NCI-H1436 treated with DMSO at 0.1 percent for 48 hours (cell line): ENCODE measurements at regions not wholly inside any gene's neighbourhood (a gene's known extent, or its start where the extent isn't known, plus 50 kb on each side); places are given as distances from the start of the nearest gene placed in this dataset.
"Not testable (repeated sequence)": the region's sequence is repeated elsewhere in the genome, so short reads cannot be mapped to it uniquely, and the experiment has no call there.

Experiments used
- DNase-seq: peaks from one replicate; lab custom pipeline; 2025; lab: John Stamatoyannopoulos, UW

GRCh38 chr6:48735846-48736245, 624.8 kb upstream of the PTCHD4 start:
- no peak for DNase-seq

DNA sequence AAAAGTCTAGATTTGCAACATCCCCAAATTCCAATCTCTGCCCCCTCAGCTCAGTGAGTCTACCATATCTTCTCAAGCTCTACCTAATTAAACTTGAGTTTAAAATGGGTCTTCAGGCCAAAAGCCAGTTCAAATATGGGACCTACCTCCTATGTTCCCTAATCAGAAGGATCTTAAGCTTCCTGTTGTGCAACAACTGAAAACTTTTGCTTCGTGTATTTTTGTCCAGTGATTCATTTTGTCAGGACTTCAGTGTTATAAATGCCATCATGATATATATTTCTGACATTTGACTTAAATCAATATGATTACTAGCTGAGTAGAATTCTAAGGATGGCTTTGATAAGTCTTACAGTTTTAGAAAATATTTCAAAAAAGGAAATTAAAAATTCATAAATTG, 622.6 kb upstream of the PTCHD4 start:
- no peak for DNase-seq

DNA sequence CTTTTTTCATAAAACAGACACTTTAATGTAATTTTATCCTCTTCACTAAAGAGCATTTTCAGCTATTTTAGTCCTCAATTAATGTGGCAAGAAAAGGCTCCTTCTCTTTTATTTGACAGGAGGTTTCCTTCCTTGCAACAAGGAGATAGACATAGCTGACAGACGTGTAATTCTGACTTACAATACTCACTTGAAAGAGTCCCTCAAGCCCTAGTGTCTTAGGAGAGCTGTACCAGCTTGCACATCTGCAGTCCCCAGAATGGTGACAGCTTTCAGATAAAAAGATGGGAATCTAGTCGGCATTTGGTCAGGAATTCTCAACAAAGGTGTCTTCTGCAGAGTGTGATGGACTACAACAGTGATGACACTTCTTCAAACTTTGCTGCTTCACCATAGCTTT, 603.7 kb upstream of the PTCHD4 start:
- DNase-seq = no peak

- peak; percentile 23 for DNase-seq
These were observed 603.3 kb upstream of the PTCHD4 start for GRCh38 chr6:48714250-48714649.

- no peak for DNase-seq
These were observed 602.6 kb upstream of the PTCHD4 start for GRCh38 chr6:48713612-48714011.

- DNase-seq = no peak
These were observed 595.3 kb upstream of the PTCHD4 start for GRCh38 chr6:48706310-48706709.

- DNase-seq = no peak
These were observed 590.6 kb upstream of the PTCHD4 start for GRCh38 chr6:48701572-48701971.

DNA sequence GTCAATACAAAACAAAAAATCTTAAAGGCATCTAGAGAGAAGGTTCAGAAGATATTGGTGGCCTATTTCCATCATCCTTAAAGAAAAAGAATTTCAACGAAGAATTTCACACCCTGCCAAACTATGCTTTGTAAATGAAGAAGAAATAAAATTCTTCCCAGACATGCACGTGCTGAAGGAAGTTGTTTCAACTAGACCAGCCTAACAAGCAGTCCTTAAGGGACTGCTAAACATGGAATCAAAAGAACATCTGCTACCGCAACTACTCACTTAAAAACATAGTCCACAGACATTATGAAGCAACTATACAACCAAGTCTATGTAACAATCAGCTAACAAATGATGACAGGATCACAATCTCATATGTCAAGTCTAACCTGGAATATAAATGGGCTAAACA, 584.9 kb upstream of the PTCHD4 start:
- no peak for DNase-seq

DNA sequence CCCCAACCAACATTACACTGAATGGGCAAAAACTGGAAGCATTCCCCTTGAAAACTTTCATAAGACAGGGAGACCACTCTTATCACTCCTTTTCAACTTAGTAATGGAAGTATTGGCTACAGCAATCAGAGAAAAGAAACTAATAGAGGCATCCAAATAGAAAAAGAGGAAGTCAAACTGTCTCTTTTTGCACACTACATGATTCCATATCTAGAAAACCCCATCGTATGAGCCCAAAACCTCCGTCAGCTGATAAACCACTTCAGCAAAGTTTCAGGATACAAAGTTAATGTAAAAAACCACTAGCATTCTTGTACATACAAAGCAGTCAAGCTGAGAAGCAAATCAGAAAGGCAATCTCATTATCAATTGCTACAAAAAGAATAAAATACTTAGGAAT, 580.4 kb upstream of the PTCHD4 start:
- DNase-seq = no peak

DNA sequence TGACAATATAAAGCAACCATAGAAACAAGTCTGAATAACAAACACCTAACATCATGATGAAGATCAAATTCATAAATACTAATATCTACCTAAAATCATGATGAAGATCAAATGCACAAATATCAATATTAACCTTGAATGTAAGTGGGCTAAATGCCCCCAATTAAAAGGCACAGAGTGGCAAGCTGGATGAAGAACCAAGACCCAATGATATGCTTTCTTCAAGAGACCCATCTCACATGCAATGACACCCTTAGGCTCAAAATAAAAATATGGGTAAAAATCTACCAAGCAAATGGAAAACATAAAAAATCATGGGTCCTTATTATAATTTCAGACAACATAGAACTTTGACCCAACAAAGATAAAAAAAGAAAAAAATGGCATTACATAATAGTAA, 578.5 kb upstream of the PTCHD4 start:
- no peak for DNase-seq

DNA sequence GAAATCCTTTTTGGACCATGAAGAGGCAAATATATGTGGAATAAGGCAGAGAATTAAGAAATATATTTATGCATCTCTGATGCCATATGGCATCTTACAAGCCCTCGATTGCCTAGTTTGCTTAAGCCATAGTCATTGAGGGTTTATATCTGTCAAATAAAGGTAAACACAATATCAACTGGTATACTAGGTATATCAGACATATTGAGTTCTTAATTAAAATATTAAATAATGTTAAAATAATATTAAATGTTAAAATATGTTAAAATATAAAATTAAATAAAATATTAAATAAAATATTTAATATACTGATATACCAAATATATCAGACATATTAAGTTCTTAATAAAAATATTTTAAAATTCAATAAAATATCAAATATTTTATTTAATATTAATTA, 567.4 kb upstream of the PTCHD4 start:
- DNase-seq = no peak

DNA sequence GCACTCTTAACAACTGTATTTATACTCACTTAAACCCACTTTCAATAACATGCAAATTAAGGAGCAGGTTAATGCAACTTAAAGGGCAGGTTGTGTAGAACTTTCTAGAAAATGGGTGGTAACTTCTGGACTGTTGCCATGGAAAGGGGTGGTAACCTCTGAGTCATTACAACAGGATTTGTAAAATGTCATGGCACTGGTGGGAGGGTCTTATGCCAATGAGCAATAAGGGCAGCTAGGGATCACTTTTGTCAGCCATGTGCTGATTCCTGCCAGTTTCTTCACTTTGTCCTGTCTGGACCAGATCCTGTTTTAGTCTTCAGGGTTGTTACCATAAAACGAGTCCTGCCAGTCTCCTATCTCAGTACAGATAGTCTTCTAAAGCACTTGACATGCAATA, 560.5 kb upstream of the PTCHD4 start:
- no peak for DNase-seq

GRCh38 chr6:48670546-48670945, 559.5 kb upstream of the PTCHD4 start:
- DNase-seq = no peak

DNA sequence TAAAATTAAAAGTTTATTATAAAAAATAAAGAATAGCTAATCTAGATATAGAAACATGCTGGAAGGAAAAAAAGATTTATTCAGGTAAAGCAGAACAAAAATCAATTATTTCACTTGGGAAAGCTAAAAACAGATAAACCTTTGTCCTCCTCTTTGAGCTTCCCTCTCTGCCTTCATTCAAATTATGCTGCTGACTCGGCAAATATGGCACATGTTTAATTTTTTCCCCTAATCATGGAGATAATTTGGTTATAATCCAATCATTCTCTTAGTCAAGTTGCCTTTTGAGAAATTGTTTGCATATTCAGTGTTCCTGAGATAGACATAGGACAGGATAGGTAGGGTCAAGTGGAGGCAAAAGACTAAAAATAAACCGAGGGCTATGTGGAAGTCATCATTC, 556.8 kb upstream of the PTCHD4 start:
- DNase-seq = no peak

DNA sequence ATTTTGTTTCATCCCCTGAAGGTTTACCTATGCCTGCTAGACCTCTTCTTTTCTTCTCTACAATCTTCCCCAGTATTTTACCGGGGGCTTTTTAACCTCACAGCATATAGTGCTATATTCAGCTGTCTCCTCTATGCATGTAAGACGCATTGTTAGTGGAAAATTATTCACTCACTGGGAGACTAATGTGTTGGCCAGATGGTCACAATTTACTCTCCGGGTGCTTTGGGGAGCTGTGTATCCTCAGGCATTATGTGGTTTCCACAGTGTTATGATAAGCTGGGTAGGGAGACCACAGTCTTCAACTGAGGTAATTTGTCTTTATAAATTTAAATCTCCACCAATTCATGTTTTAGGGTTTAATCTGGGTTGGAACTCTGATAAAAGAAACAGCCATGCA, 553.8 kb upstream of the PTCHD4 start:
- no peak for DNase-seq

DNA sequence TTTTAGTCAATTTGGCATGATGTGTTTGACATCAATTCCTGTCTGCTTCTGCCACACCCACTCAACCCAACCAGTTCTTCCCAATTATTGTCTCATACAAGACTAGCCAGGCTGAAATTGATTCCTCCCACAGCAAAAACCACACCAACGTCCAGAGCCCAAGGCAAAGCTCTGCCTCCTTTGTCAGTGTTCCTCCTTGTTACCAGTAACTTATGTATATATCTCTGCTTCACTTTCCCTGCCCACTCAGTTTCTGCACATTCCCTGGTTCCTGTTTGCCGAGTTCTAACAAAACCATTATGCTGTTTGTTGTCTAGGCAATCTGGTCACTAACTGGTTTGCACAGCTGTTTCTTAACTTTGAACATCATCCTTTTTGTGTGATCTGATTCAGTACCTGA, 547.9 kb upstream of the PTCHD4 start:
- no peak for DNase-seq

DNA sequence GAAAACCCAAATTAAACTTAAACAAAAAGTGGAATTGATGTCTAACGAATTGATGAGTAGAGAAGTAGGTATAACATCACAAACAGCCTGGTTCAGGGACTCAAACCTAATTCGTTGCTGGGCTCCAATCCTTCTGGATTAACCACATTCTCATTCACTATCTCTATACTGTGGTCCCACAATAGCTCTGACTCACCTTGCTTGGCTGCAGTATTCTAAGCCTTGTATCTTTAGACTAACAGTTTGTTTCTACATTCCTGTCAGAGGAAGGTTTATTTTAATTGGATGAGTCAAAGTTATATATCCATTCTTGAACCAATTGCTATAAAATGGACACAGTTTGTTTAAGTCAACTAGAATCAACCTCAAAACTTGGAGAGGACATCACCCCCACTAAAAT, 530.5 kb upstream of the PTCHD4 start:
- DNase-seq = no peak

GRCh38 chr6:48638796-48639195, 527.8 kb upstream of the PTCHD4 start:
- not testable (repeated sequence) for DNase-seq

- no peak for DNase-seq
These were observed 519.5 kb upstream of the PTCHD4 start for GRCh38 chr6:48630511-48630910.

DNA sequence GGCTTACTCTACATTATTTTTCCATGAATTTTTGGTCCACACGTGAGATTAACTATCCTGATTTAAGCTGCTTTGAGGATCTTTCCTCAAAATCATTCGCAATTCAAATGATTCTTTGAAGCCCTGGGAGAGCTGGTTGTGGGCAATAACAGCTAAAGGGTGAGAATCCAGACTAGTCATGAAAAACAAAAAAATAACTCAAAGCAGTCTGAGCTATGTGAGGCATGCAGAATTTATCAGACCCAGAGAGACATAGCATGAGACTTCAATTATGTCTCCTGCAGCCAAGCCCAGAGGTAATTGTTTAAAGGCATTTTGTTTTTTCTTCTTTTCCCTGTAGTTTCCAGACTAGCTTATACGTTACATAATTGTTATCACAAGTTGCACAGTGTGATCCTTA, 517.3 kb upstream of the PTCHD4 start:
- DNase-seq = no peak

GRCh38 chr6:48626421-48626820, 515.4 kb upstream of the PTCHD4 start:
- DNase-seq = no peak

DNA sequence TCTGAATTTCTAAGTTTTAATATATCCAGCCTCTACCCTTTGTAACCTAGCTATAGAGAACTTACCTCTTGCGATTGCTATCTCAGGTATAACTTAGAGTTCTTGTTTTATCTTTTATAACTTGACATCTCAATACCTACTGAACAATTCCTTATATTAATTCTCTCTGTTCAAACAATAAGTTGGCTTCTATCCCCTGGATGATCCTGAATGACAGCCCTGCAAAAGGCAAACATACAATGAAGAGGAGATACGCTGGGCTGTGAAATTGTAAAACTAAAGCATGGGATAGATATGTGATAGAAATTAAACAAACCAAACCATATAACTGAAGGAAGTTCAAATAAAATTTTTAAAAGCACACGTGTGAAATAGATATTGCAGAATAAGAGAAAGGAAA, 513.6 kb upstream of the PTCHD4 start:
- no peak for DNase-seq

DNA sequence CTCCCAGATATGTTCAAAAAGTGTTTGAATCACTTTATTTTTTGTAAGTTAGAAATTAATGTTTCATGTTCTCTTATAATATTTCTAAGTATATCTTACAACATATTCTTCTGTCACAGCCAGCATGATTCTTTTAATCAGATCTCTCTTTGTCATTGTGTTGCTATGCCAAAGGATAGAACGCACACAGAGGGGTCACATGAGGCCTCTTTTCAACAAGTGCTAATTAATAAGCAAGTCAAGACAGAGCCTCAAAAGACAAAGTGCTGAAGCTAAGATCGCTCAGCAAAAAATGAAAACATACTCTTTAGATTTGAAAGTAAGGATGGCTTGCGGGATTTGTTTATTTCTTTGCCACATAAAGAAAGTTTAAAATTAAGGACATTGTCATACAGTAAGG, 508.8 kb upstream of the PTCHD4 start:
- DNase-seq = no peak

DNA sequence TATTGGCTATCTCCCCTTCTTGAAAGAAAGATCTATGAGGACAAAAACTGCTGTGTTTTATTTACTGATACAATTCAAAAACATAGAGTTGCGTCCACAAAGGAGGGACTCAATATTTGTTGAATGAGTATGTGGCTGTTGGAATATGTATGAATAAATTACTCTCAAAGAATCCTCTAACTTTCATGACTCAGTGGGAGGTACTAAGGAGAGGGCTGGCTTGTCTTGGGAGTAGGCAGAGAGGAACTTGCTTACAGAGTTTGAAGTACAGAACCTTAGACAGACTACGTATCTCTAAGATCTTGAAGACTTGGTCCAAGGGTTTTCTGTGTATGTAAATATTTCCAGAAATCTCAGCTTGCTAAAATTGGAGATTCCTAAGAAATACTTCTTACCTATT, 504.0 kb upstream of the PTCHD4 start:
- no peak for DNase-seq

- DNase-seq = no peak
These were observed 503.3 kb upstream of the PTCHD4 start for GRCh38 chr6:48614326-48614725.
